K562 (cell line): ENCODE measurements at regions not wholly inside any gene's neighbourhood (a gene's known extent, or its start where the extent isn't known, plus 50 kb on each side); places are given as distances from the start of the nearest gene placed in this dataset.

Source experiments
- ATAC-seq: fragments of 200-7000 bp; cut with Tn5 transposase; 3 replicates; pipeline ENCODE4 v1.9.1; 2020; ENCODE audit warnings: moderate library complexity
- BruUV-seq: library from RNA; stranded (reverse); fragments of 400-500 nt; replicated peaks from 2 replicates; lab custom pipeline; 2021; lab: Mats Ljungman, UMichigan
- CTCF ChIA-PET: fragments of 300-600 bp; formaldehyde crosslinking; extraction: SDS; loops from one replicate; lab custom pipeline; 2021; ENCODE audit warnings: low intra/inter-chr PET ratio; lab: Yijun Ruan, JAX
- POLR2A ChIA-PET: fragments of 300-600, 350-650 bp; sonication (Branson Sonifier 250); formaldehyde crosslinking; extraction: SDS; loops from one replicate; lab custom pipeline; 2021; ENCODE audit warnings: antibody characterized with exemption, inconsistent platforms; lab: Yijun Ruan, JAX
- DNase-seq, 4 experiments: peaks; one replicate each; pipeline versions ENCODE4 v3.0.0 to v3.0.0-alpha.2; 2011 to 2018; ENCODE audit warnings: low spot score in 3 of 4, mixed read lengths in 3 of 4; ENCODE audit errors: extremely low read depth in 1 of 4
- FAIRE-seq: peaks from 2 replicates; lab custom pipeline; 2011; peaks lifted over from hg19 to GRCh38; lab: Jason Lieb, UNC
- H2AFZ ChIP-seq: 2 replicates; pipeline ENCODE4 v1.6.0; 2011; ENCODE audit warnings: low read depth, low read length, control low read depth, inconsistent platforms
- H3K27ac ChIP-seq: fragments of 200-600 bp; 3 replicates; pipeline ENCODE4 v1.8.0; 2011; ENCODE audit warnings: low read depth, mild to moderate bottlenecking, control low read depth, inconsistent platforms, low read length, moderate library complexity, mixed read lengths; ENCODE audit errors: extremely low read depth
- H3K27me3 ChIP-seq, 2 experiments: fragments of 300-600 bp in 1 of 2; 2 replicates in 1 of 2; 3 replicates in 1 of 2; pipeline versions ENCODE4 v1.6.0 to v1.8.0; 2011; ENCODE audit warnings: inconsistent platforms in 2 of 2, low read length in 2 of 2, mild to moderate bottlenecking in 1 of 2, mixed read lengths in 1 of 2, moderate library complexity in 1 of 2; ENCODE audit not compliant: control insufficient read depth in 2 of 2, insufficient read depth in 2 of 2
- H3K36me3 ChIP-seq: fragments of 300-600 bp; 3 replicates; pipeline ENCODE4 v1.8.0; 2011; ENCODE audit warnings: mild to moderate bottlenecking, low read length, inconsistent platforms; ENCODE audit not compliant: control insufficient read depth, insufficient read depth
- H3K4me1 ChIP-seq, 2 experiments: fragments of 200-600 bp in 1 of 2; replicated peaks in 1 of 2; 2 replicates in 1 of 2; 3 replicates in 1 of 2; pipeline versions ENCODE4 v1.5.1 to v1.8.0; 2011; ENCODE audit warnings: inconsistent platforms in 2 of 2, low read length in 2 of 2, mild to moderate bottlenecking in 1 of 2, mixed read lengths in 1 of 2, moderate library complexity in 1 of 2; ENCODE audit not compliant: control insufficient read depth in 2 of 2, insufficient read depth in 2 of 2
- H3K4me2 ChIP-seq: 2 replicates; pipeline ENCODE4 v1.6.1; 2011; ENCODE audit warnings: low read length, control low read depth, inconsistent platforms, mixed read lengths; ENCODE audit not compliant: insufficient read depth
- H3K4me3 ChIP-seq: fragments of 200-600 bp; sonication (generic), shearing (Covaris generic); 2 replicates; pipeline ENCODE4 v1.5.1; 2016; ENCODE audit warnings: control low read depth, inconsistent platforms
- H3K79me2 ChIP-seq: fragments of 200-600 bp; 3 replicates; pipeline ENCODE4 v1.8.0; 2011; ENCODE audit warnings: low read length, inconsistent platforms; ENCODE audit not compliant: control insufficient read depth, insufficient read depth
- H3K9ac ChIP-seq, 2 experiments: 2 replicates each; pipeline versions ENCODE4 v1.6.0 to v1.6.1; 2011; ENCODE audit warnings: low read depth in 2 of 2, low read length in 2 of 2, control low read depth in 1 of 2, inconsistent platforms in 1 of 2, mild to moderate bottlenecking in 1 of 2, mixed read lengths in 1 of 2; ENCODE audit not compliant: insufficient read depth in 1 of 2
- H3K9me1 ChIP-seq: one replicate; pipeline ENCODE4 v1.6.0; 2011; ENCODE audit warnings: inconsistent platforms, mild to moderate bottlenecking, low read length, moderate library complexity; ENCODE audit not compliant: control insufficient read depth, insufficient read depth
- H3K9me3 ChIP-seq: replicated peaks from 2 replicates; pipeline ENCODE4 v1.5.1; 2011; ENCODE audit warnings: low read depth, low read length, inconsistent platforms; ENCODE audit not compliant: control insufficient read depth, insufficient read depth
- H4K20me1 ChIP-seq: replicated peaks from 2 replicates; pipeline ENCODE4 v1.6.1; 2011; ENCODE audit warnings: low read length, inconsistent platforms, mixed read lengths; ENCODE audit not compliant: control insufficient read depth, insufficient read depth
- ELF2 ChIP-seq: fragments of 250-450 bp; sonication (Bioruptor Pico); IDR thresholded peaks from 2 replicates; pipeline ENCODE4 v1.5.0; 2021; ENCODE audit warnings: mild to moderate bottlenecking
- ELK1 ChIP-seq: sonication (generic); formaldehyde crosslinking; IDR thresholded peaks from 2 replicates; pipeline ENCODE4 v1.8.1; 2022; ENCODE audit warnings: missing genetic modification reagents
- GTF2A2 ChIP-seq: IDR thresholded peaks from 2 replicates; pipeline ENCODE4 v1.6.1; 2016; ENCODE audit warnings: mild to moderate bottlenecking, missing genetic modification characterization, missing compliant biosample characterization
- HNRNPLL ChIP-seq: fragments of 200-400 bp; formaldehyde crosslinking; IDR thresholded peaks from 2 replicates; pipeline ENCODE4 v1.6.1; 2017; ENCODE audit warnings: low read length, low read depth, mild to moderate bottlenecking; ENCODE audit not compliant: poor library complexity, severe bottlenecking
- KLF16 ChIP-seq: IDR thresholded peaks from 2 replicates; pipeline ENCODE4 v1.6.1; 2016; ENCODE audit warnings: antibody characterized with exemption
- MCM3 ChIP-seq: fragments of 450-650 bp; IDR thresholded peaks from 2 replicates; pipeline ENCODE4 v1.6.1; 2016
- MLLT1 ChIP-seq, 2 experiments: fragments of 450-650 bp; IDR thresholded peaks; 2 replicates each; pipeline ENCODE4 v1.6.1; 2016
- NEUROD1 ChIP-seq: fragments of 150-350 bp; IDR thresholded peaks from 2 replicates; pipeline ENCODE4 v1.6.1; 2014; ENCODE audit warnings: borderline replicate concordance, low read length, low read depth; ENCODE audit not compliant: partially characterized antibody
- NR3C1 ChIP-seq: sonication (generic); formaldehyde crosslinking; IDR thresholded peaks from 2 replicates; pipeline ENCODE4 v1.8.1; 2022; ENCODE audit warnings: missing genetic modification reagents
- PREB ChIP-seq: sonication (generic); formaldehyde crosslinking; IDR thresholded peaks from 2 replicates; pipeline ENCODE4 v1.8.1; 2023; ENCODE audit warnings: mild to moderate bottlenecking, missing genetic modification reagents
- PTRF ChIP-seq: fragments of 450-650 bp; IDR thresholded peaks from 2 replicates; pipeline ENCODE4 v1.6.1; 2016; ENCODE audit warnings: mild to moderate bottlenecking, missing genetic modification characterization, missing compliant biosample characterization
- SIX5 ChIP-seq, 2 experiments: IDR thresholded peaks; 2 replicates each; pipeline ENCODE4 v1.6.1; 2011; ENCODE audit warnings: low read length in 2 of 2, borderline replicate concordance in 1 of 2, low read depth in 1 of 2, mild to moderate bottlenecking in 1 of 2, moderate library complexity in 1 of 2; ENCODE audit not compliant: insufficient read depth in 1 of 2
- U2AF2 ChIP-seq: fragments of 200-400 bp; formaldehyde crosslinking; optimal IDR thresholded peaks from 2 replicates; pipeline ENCODE3; 2017; ENCODE audit warnings: low read depth, mild to moderate bottlenecking, low read length
- ZNF609 ChIP-seq: sonication (generic); formaldehyde crosslinking; IDR thresholded peaks from 2 replicates; pipeline ENCODE4 v1.8.1; 2023; ENCODE audit warnings: missing genetic modification reagents, mild to moderate bottlenecking, borderline replicate concordance
- WGBS: fragments of 100-300 bp; shearing (Covaris generic); methylation state at CpG from one replicate; pipeline ENCODE4 v1.1.6; 2016; ENCODE audit warnings: low coverage, mixed read lengths; ENCODE audit not compliant: insufficient coverage; ENCODE audit errors: missing lambda C conversion rate; 5-methylcytosine and 5-hydroxymethylcytosine counted together
- in situ Hi-C: fragments of 300-500 bp; cut with MboI; formaldehyde crosslinking; loops from 4 replicates; pipeline ENCODE4 v1.15.0; 2018; ENCODE audit warnings: inconsistent platforms, mixed read lengths
- intact Hi-C: fragments of 100-400 bp; cut with micrococcal nuclease; formaldehyde crosslinking; loops from 2 replicates; pipeline ENCODE4 v1.14.2; 2022

GRCh38 chr4:145324161-145324560 lies 143.8 kb upstream of the OTUD4 start (continued):
- no peak for TF ChIP-seq PREB
- TF ChIP-seq HNRNPLL: no peak

- H2AFZ ChIP-seq: no peak overlapping the region
- H3K4me1 ChIP-seq: no peaks in the 10 kb centered on the region
- no peak for ATAC-seq
- H3K27me3 ChIP-seq: no peaks in the 10 kb centered on the region
- no peaks in the 10 kb centered on the region for H3K9me1 ChIP-seq
- no peaks in the 10 kb centered on the region for H3K36me3 ChIP-seq
- BruUV-seq: no TSS peak
- no peaks in the 10 kb centered on the region for H3K79me2 ChIP-seq
- ChIA-PET CTCF (no interaction called here), POLR2A (interaction anchor here (1.0 kb wide), 1 partner anchor 134 kb away, joined by 3 read pairs; no protein-coding TSS in a partner anchor)
- no peak overlapping the region for H3K4me2 ChIP-seq
- no peak overlapping the region for H3K9ac ChIP-seq
- in situ Hi-C loops (no loop called here), intact Hi-C loops (no loop called here)
- H4K20me1 ChIP-seq: no peaks in the 10 kb centered on the region
- no peak for DNase-seq
- no peak overlapping the region for H3K27ac ChIP-seq
- H3K9me3 ChIP-seq: no peaks in the 10 kb centered on the region
- no peak overlapping the region for H3K4me3 ChIP-seq
- FAIRE-seq: no peak
- WGBS: 0% methylated on average over 5 of the region's 5 CpGs
- no peak for TF ChIP-seq MLLT1 (IDR thresholded peaks at IDR 0.05)
- TF ChIP-seq ELK1 (CRISPR knock-in tag): no peak
- no peak for TF ChIP-seq ZNF609 (CRISPR knock-in tag)
- no peak for TF ChIP-seq NEUROD1
- no peak for TF ChIP-seq ELF2 (CRISPR knock-in tag)
- TF ChIP-seq MCM3: no peak
- no peak for TF ChIP-seq SIX5 (IDR thresholded peaks at IDR 0.05; ENCODE audit: borderline replicate concordance in 1 of 2, insufficient read depth in 1 of 2, low read depth in 1 of 2, low read length in 2 of 2)
- no peak for TF ChIP-seq PTRF (tag)
- no peak for TF ChIP-seq GTF2A2
- TF ChIP-seq KLF16: no peak
- TF ChIP-seq NR3C1 (CRISPR knock-in tag): no peak
- TF ChIP-seq U2AF2: no peak
Measured at GRCh38 chr4:145320294-145320693, 139.9 kb upstream of the OTUD4 start.
